Coronary artery (tissue), 2 donors: ENCODE measurements at regions not wholly inside any gene's neighbourhood (a gene's known extent, or its start where the extent isn't known, plus 50 kb on each side); places are given as distances from the start of the nearest gene placed in this dataset.

Experiments
- DNase-seq: peaks from one replicate; pipeline ENCODE4 v3.0.0-alpha.2; 2017; ENCODE audit warnings: low spot score
- H3K27ac ChIP-seq, 2 donors: fragments of 200-600 bp; sonication (generic); one replicate each; pipeline ENCODE4 v1.5.1; 2016 to 2019
- H3K4me3 ChIP-seq: fragments of 200-600 bp; sonication (generic); 2 replicates; pipeline ENCODE4 v1.5.1; 2016; ENCODE audit warnings: mild to moderate bottlenecking, moderate library complexity
- CTCF ChIP-seq: fragments of 200-600 bp; sonication (generic); IDR thresholded peaks from one replicate; pipeline ENCODE4 v1.5.1; 2019; ENCODE audit warnings: antibody characterized with exemption

- TF ChIP-seq CTCF: no peak
- DNase-seq: peak; percentile 57
- H3K4me3 ChIP-seq: no peak overlapping the region
- H3K27ac ChIP-seq: no peak overlapping the region
Measured at GRCh38 chr11:134572741-134573675, 161.0 kb upstream of the B3GAT1 start.

DNA sequence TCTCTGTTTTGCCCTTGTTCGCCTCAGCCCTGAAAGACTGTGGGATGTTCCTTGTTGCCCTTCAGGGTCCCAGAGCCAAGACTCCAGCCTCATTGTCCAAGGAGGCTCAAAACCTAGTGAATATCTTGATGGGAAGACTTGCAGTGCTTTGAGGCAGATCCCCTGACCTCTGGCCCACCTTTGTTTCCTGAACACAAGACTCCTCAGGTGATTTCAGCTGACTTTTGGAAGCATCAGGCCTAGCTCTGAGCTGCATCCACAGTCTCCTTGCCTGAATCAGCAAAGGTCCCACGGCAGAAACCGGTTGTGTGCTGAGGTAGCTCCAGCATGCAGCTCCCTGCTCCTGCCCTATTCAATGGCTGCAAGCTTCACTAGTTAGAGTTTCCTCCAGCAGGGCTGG lies 159.3 kb upstream of the B3GAT1 start:
- Histone ChIP-seq H3K27ac (no peak overlapping the region), H3K4me3 (no peak overlapping the region)
- peak; percentile 41 for DNase-seq
- TF ChIP-seq CTCF: no peak

DNA sequence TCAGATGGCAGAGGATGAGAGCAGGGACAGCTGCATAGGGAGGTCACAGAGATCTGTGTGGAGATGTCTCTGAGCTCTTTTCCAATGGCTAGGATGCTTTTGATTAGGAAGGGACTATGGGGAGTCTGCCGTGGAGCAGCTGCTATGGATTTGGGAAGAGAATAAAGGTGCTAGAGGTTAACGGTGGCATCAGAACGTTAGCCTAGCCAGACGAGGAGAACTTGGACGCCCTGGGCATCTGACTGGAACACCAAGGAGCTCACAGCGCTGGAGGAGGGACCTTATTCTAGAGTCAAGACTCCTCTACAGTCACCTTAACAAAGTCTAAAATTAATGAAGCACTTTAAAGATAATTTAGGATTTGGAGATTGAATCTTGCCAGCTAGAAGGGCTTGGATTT lies 157.2 kb upstream of the B3GAT1 start:
- TF ChIP-seq CTCF: no peak
- no peak overlapping the region for H3K4me3 ChIP-seq
- H3K27ac ChIP-seq: no peak overlapping the region
- peak; percentile 17 for DNase-seq

DNA sequence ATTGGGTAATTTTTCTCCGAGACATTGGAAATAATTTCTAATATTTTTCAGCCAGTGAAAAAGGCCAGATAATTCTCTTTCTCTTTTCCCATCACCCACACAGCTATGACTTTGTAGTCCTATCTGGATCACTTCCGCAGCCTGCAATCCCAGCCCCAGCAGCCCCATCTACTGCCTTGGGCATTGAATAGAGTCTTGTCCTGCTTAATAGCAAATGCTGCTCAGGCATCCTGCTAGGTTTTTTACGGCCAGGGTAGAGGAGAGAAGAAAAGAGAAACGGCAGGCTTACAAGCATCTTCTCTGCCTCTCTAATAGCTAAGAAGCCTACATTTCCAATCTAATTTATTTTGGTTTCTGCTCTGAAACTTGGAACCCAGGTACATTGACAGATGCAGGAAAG lies 154.3 kb upstream of the B3GAT1 start:
- no peak for DNase-seq
- TF ChIP-seq CTCF: no peak
- Histone ChIP-seq H3K4me3 (no peak overlapping the region), H3K27ac (no peak overlapping the region)

GRCh38 chr11:134565343-134565891 lies 153.4 kb upstream of the B3GAT1 start:
- Histone ChIP-seq H3K4me3 (no peak overlapping the region), H3K27ac (no peak overlapping the region)
- no peak for DNase-seq
- TF ChIP-seq CTCF: no peak

- no peak overlapping the region for H3K4me3 ChIP-seq
- H3K27ac ChIP-seq: no peak overlapping the region
- DNase-seq: peak; percentile 41
- TF ChIP-seq CTCF: no peak
Measured at GRCh38 chr11:134564472-134565200, 152.6 kb upstream of the B3GAT1 start.
